ENCODE measurements at regions not wholly inside any gene's neighbourhood (a gene's known extent, or its start where the extent isn't known, plus 50 kb on each side); places are given as distances from the start of the nearest gene placed in this dataset.

DNA sequence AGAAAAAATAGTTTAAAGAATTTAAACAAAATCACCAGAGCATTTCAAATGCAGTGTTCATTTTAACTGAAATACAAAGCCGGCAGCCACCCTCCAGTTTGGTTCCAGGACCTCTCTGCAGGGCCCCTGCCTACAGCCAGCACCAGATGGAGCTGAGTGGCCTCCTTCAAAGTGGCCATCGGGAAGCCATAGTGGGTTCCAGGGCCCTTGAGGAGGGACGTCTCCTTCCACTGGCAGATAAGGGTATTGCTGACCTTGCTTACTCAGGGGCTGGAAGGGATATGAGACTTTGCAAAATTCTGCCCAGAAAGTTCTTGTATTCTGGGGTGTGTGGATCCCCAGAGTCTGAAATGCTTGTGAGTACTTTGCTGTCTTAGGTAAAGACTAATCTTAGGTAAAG is 205.2 kb upstream of the APCDD1 start:
- TF ChIP-seq, protein P1, sequence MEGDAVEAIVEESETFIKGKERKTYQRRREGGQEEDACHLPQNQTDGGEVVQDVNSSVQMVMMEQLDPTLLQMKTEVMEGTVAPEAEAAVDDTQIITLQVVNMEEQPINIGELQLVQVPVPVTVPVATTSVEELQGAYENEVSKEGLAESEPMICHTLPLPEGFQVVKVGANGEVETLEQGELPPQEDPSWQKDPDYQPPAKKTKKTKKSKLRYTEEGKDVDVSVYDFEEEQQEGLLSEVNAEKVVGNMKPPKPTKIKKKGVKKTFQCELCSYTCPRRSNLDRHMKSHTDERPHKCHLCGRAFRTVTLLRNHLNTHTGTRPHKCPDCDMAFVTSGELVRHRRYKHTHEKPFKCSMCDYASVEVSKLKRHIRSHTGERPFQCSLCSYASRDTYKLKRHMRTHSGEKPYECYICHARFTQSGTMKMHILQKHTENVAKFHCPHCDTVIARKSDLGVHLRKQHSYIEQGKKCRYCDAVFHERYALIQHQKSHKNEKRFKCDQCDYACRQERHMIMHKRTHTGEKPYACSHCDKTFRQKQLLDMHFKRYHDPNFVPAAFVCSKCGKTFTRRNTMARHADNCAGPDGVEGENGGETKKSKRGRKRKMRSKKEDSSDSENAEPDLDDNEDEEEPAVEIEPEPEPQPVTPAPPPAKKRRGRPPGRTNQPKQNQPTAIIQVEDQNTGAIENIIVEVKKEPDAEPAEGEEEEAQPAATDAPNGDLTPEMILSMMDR (IDR thresholded peaks at IDR 0.05) = no peak
- TF ChIP-seq POLR2AphosphoS5 (IDR thresholded peaks at IDR 0.05; ENCODE audit: low read depth, low read length) = no peak
- TF ChIP-seq REST (IDR thresholded peaks at IDR 0.05; ENCODE audit: insufficient read depth in 1 of 2, low read depth in 2 of 2, low read length in 1 of 2) = no peak

Data from Panc1 (cell line).